GM18951 (cell line): ENCODE measurements at regions not wholly inside any gene's neighbourhood (a gene's known extent, or its start where the extent isn't known, plus 50 kb on each side); places are given as distances from the start of the nearest gene placed in this dataset.
"Not testable (repeated sequence)": the region's sequence is repeated elsewhere in the genome, so short reads cannot be mapped to it uniquely, and the experiment has no call there.

Experiments
- POLR2A ChIP-seq: IDR thresholded peaks from 4 replicates; pipeline ENCODE4 v1.6.1; 2011; ENCODE audit warnings: mild to moderate bottlenecking; ENCODE audit not compliant: insufficient read length, insufficient read depth; ENCODE audit errors: extremely low read depth
- in situ Hi-C: fragments of 300-500 bp; cut with MboI; formaldehyde crosslinking; loops from one replicate; pipeline ENCODE4 v1.12.0; 2022; ENCODE audit warnings: low sequenced_read_pairs, mixed read lengths, inconsistent platforms; ENCODE audit not compliant: unreplicated experiment

DNA sequence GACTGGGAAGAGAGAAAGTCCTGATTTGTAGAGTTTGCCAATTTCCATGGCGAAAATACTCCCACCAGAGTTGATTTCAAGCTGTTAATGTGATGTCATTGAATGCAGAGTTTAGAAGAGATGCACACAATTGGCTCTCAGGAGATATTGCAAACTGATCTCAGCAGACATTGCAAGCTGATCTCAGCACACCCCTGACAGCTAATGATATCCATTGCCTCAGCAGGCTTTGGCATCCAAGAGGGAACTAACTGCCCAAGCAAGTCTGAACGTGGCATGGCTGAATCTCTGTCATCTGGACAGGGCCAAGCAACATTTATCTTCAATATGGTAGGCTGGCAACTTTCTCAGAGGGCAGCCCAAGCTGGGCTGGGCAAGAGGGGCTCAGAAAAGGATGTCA is 78.4 kb upstream of the CYP1B1 start:
- no peak for TF ChIP-seq POLR2A
- in situ Hi-C loops = no loop called here

GRCh38 chr2:38153476-38154135 is 77.7 kb upstream of the CYP1B1 start:
- no peak for TF ChIP-seq POLR2A
- in situ Hi-C loops = no loop called here

DNA sequence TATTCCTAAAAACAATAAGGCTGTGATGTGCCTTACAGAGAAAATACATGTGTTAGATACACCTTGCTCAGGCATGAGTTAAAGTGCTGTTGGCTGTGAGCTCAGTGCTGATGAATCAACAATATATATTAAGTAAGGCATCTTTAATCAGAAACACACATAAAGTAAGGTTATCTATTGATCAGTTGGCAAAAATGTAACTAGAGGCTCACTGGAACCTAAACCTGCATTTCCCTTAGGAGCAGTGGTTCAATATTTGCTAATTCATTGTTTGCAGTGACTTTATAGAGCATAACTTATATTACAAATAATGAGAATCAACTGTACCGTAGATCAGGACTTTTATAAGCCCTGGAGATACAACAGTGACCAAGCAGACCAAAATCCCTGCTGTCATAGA is 77.0 kb upstream of the CYP1B1 start:
- no peak for TF ChIP-seq POLR2A
- in situ Hi-C loops = no loop called here

GRCh38 chr2:38152035-38152434 is 76.1 kb upstream of the CYP1B1 start:
- in situ Hi-C loops = no loop called here
- TF ChIP-seq POLR2A = no peak

GRCh38 chr2:38149531-38149930 is 73.6 kb upstream of the CYP1B1 start:
- in situ Hi-C loops = no loop called here
- TF ChIP-seq POLR2A = no peak

GRCh38 chr2:38148501-38148900 is 72.5 kb upstream of the CYP1B1 start:
- TF ChIP-seq POLR2A = no peak
- in situ Hi-C loops = no loop called here

GRCh38 chr2:38147333-38148121 is 71.6 kb upstream of the CYP1B1 start:
- in situ Hi-C loops = no loop called here
- TF ChIP-seq POLR2A = no peak

DNA sequence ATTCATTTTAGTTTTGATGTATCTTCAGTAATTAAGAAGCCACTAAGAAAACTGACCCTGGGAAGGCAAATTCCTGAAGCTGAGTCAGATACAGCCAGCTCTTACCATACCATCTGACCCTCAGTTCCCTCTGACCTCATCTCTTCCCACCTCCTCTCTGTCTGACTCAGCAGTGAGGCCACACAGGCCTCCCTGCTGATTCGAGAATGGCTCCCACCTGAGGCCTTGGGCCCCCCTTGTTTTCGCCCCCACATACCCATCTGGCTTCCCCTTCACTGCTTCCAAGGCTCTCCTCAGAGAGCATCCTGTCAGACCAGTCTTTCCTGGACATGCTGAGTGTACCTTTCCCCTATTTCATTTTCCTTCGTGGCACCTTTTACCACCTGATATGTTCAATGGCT is 71.0 kb upstream of the CYP1B1 start:
- in situ Hi-C loops = no loop called here
- TF ChIP-seq POLR2A = no peak

GRCh38 chr2:38146275-38146906 is 70.4 kb upstream of the CYP1B1 start:
- in situ Hi-C loops = no loop called here
- TF ChIP-seq POLR2A = no peak

- TF ChIP-seq POLR2A = no peak
- in situ Hi-C loops = no loop called here
Measured at GRCh38 chr2:38145236-38145635, 69.3 kb upstream of the CYP1B1 start.

DNA sequence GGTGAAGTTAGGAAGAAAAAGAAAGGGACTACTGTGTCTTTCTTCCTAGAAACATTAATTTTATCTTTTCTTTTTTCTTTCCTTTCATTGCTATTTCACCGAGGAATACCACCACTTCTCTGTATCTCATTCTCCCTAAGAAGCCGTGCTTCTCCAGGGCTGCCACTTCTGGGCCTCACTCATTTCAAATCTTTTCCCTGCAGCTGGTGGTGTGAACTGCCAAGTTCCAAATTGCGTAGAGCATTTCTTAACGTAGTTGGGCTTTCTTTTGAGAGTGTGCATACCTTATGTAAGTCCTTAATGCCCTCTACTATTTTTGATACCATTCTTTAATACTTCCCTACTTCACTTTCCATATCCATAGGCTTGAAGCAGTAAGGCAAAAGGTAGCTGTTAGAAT is 66.7 kb upstream of the CYP1B1 start:
- in situ Hi-C loops = no loop called here
- no peak for TF ChIP-seq POLR2A

GRCh38 chr2:38141501-38141900 is 65.5 kb upstream of the CYP1B1 start:
- in situ Hi-C loops = no loop called here
- TF ChIP-seq POLR2A = no peak

- TF ChIP-seq POLR2A = no peak
- in situ Hi-C loops = no loop called here
Measured at GRCh38 chr2:38138996-38139395, 63.0 kb upstream of the CYP1B1 start.

GRCh38 chr2:38138419-38138818 is 62.5 kb upstream of the CYP1B1 start:
- no peak for TF ChIP-seq POLR2A
- in situ Hi-C loops = no loop called here

DNA sequence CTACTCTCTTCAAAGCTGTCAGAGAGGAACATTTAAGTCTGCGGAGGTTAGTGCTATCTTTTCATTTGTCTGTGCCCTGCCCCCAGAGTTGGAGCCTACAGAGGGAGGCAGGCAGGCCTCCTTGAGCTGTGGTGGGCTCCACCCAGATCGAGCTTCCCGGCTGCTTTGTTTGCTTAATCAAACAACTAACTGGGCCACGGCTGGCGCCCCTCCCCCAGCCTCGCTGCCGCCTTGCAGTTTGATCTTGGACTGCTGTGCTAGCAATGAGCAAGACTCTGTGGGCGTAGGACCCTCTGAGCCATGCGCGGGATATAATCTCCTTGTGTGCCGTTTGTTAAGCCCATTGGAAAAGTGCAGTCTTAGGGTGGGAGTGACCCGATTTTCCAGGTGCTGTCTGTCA is 62.0 kb upstream of the CYP1B1 start:
- in situ Hi-C loops = not testable (repeated sequence)
